VCaP (cell line): ENCODE measurements at regions not wholly inside any gene's neighbourhood (a gene's known extent, or its start where the extent isn't known, plus 50 kb on each side); places are given as distances from the start of the nearest gene placed in this dataset.

Source experiments
- H3K27ac ChIP-seq: fragments of 450-650 bp; 2 replicates; pipeline ENCODE4 v1.5.1; 2017
- TF ChIP-seq, protein P1 (sequence below): fragments of 450-650 bp; conservative IDR thresholded peaks from 2 replicates; pipeline ENCODE4 v1.5.1; 2017; ENCODE audit warnings: mild to moderate bottlenecking, moderate library complexity

DNA sequence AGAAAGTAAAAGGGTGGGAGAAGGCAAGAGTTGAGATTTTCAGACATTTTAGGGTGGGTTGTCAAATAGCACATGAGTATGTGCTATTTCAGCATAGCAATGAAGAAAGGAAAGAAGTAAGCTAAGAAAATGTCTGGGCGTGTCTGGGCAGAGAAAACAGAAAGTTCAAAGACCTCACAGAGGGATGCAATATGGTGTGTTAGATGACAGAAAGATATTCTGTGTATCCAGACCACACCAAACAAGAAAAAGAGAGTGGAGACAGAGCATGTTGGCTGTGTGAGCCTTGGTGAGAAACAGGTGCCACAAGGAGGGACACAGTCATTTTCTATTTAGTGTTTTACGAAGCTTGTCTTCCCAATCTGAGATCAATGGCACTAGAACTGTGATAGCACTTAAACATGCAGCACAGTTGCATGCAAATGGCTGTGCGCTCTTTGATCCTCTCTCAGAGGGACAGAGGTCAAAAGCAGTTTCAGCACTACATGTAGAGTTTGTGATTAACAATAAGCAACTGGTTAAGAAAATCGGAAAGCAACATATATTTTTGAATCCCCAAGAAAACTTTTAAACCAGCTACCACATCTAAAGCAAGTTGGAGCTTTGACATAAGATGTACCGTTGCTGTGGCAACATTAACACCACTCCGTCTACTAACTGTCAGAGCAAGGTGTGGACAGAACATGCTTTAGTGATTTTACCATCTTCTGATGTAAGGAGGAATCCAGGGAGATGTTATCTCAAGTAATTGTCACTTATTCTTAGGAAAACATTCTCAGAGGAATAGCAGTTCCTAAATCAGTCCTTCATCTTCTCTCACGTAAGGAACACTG, 515.5 kb upstream of the NOX3 start:
- no peak overlapping the region for H3K27ac ChIP-seq
- TF ChIP-seq, protein P1, sequence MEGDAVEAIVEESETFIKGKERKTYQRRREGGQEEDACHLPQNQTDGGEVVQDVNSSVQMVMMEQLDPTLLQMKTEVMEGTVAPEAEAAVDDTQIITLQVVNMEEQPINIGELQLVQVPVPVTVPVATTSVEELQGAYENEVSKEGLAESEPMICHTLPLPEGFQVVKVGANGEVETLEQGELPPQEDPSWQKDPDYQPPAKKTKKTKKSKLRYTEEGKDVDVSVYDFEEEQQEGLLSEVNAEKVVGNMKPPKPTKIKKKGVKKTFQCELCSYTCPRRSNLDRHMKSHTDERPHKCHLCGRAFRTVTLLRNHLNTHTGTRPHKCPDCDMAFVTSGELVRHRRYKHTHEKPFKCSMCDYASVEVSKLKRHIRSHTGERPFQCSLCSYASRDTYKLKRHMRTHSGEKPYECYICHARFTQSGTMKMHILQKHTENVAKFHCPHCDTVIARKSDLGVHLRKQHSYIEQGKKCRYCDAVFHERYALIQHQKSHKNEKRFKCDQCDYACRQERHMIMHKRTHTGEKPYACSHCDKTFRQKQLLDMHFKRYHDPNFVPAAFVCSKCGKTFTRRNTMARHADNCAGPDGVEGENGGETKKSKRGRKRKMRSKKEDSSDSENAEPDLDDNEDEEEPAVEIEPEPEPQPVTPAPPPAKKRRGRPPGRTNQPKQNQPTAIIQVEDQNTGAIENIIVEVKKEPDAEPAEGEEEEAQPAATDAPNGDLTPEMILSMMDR: no peak

DNA sequence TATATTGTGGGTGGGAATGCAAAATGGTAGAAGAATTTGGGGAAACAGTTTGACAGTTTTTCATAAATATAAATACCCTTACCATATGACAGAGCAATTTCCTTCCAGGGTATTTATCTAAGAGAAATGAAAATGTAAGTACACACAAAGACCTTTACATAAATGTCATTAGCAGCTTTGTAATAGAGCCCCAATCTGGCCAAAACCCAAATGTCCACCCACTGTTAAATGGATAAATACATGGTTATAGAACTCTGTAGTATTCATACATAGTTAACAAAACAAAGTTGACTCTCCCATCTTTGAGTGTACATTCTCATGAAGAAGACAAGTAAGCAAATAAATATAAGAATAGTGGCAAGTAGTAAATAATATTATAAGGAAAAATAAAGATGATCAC, 514.8 kb upstream of the NOX3 start:
- no peak overlapping the region for H3K27ac ChIP-seq
- TF ChIP-seq, protein P1: no peak

GRCh38 chr6:155968921-155969320, 513.3 kb upstream of the NOX3 start:
- TF ChIP-seq, protein P1: no peak

GRCh38 chr6:155967322-155967721, 511.7 kb upstream of the NOX3 start:
- TF ChIP-seq, protein P1: no peak
- no peak overlapping the region for H3K27ac ChIP-seq

More at GRCh38 chr6:155968921-155969320, 513.3 kb upstream of the NOX3 start:
- no peak overlapping the region for H3K27ac ChIP-seq

- TF ChIP-seq, protein P1: no peak
- no peak overlapping the region for H3K27ac ChIP-seq
Observed at GRCh38 chr6:155964544-155964943, 508.9 kb upstream of the NOX3 start.

DNA sequence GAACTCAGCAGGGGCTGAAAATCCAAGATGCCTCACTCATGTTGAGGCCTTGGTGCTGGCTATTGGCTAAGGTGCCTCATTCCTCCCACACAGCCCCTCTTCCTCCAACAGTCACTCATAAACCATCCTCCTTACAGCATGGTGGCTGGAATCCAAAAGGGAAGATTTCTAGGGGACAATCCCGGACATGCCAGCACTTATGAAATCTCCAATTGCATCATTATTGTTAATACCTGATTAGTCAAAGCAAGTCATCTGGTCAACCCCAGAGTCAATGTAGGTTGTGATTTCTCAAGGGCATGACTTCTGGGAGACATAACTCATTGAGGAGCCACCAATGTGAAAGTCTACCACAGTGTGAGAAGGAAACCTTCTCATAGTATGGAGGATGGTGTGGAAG, 506.6 kb upstream of the NOX3 start:
- TF ChIP-seq, protein P1: no peak
- H3K27ac ChIP-seq: no peak overlapping the region

- no peak overlapping the region for H3K27ac ChIP-seq
- TF ChIP-seq, protein P1: no peak
Observed at GRCh38 chr6:155959898-155960495, 504.4 kb upstream of the NOX3 start.
